ENCODE measurements at regions not wholly inside any gene's neighbourhood (a gene's known extent, or its start where the extent isn't known, plus 50 kb on each side); places are given as distances from the start of the nearest gene placed in this dataset.
"Not testable (repeated sequence)": the region's sequence is repeated elsewhere in the genome, so short reads cannot be mapped to it uniquely, and the experiment has no call there.

DNA sequence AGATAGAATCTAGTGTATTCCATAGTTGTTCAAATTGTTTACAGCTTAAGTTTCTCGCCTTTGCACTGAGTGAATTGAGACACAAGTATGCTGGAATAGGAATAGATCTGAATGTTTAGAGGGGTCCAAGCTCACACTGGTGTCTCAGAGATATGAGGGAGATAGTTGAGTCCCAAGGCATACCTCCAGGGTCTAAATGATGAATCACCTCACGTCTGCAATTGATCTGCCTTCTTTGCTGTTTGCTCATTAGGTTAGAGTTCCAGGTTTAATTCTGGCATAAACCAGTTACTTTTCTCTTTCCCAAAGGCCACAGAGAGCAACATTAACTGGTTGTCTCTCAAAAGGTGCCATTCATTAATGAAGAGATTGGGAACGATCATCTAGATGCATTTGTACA is 106.3 kb upstream of the MME start:
- no peak for DNase-seq (ENCODE audit: low read depth)

DNA sequence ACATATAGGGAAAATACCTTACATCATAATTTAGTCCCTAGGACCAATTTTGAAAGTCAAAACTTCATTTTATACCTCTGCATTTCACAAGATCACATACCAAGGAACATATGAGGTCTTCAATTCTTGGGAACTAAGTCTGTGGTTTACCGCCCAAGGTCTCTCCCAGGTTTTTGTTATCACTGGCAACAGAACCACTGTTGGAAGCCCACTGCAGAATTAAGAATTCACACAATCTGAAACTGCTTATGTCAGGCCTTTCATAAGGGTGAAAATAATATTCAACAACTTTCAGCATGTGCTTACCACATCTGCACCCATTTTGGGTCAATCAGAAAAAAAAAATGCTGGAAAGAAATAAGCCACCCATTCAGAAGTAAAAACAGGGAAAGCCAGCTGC is 107.2 kb upstream of the MME start:
- no peak for DNase-seq (ENCODE audit: low read depth)

DNA sequence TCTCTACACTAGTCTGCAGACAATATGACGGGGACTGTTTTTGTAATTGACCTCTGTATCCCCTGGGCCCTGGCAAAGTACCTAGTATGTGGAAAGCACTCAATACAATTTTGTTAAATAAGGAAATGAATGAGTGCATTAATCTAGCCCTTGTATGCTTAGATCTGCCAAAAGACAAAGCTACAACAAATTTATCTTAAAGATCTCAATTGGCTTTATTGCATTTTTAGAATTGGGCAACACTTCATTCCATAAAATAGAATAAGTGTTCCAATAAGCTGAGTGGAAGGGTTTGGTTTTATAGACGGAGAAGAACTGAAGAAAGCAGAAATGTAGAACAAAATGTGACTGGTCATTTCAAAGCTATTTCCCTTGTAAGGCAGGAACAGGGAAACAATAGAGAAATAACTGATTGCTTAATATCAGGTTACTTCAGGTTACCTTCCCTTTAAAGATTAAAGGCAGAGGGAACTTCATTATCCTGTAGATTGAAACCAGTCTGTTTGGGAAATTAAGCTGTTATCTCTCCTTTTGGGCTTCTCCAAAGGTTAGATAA is 108.3 kb upstream of the MME start:
- no peak for DNase-seq (ENCODE audit: low read depth)

DNA sequence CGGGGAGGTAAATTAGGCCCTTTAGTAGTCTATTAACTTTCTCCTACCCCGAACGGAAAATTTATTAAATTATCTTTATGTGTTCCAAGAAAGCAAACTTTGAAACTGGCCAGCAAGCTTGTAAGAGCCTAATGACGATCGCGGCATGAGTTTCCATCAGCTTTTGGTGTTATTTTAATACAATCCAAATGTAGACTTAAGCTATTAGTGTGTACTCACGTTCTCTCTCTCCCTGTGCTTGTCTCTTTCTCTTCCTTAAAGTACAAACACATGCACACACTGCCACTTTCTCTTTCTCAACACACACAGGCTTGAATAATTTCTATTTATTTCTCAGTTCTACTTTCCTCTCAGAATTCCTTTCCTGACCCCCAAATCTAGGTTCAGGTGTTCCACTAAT is 108.8 kb upstream of the MME start:
- no peak for DNase-seq (ENCODE audit: low read depth)

DNA sequence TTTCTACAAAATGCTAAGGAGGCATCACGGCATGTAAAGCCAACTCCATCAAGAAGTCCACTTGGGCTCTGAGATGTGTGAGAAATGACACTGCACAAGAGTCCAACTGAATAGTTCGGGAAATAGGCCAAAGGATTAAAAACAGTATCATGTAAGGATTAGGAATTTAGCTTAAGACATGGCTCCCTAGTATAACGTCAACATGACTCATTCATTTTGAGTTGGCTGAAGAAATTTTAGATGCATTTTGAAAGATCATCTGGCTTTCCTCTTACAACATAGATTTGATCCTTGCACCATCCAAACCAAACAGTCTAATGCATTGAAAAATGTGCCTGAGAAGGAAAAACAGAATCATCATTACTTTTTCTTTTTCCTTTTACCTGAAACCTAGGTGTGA is 109.3 kb upstream of the MME start:
- peak; percentile 70 for DNase-seq (ENCODE audit: low read depth)

DNA sequence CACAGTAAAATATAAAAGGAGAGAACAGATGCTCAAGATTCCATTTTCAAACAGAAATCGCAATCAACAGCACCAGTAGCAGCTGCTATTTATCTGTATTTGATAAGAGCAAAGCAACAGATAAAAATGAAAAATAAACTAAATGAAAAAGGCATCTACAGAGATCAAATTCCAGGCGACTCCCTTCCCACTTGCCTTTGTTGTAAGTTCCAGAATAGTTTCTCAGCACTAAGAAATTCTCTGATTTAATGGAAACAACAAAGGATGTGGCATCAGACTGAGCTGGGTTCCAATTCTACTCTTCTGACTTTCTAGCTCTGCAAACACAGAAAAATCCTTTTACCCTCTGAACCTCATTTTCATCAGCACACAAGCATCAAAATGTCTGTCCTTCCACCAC is 110.8 kb upstream of the MME start:
- no peak for DNase-seq (ENCODE audit: low read depth)

DNA sequence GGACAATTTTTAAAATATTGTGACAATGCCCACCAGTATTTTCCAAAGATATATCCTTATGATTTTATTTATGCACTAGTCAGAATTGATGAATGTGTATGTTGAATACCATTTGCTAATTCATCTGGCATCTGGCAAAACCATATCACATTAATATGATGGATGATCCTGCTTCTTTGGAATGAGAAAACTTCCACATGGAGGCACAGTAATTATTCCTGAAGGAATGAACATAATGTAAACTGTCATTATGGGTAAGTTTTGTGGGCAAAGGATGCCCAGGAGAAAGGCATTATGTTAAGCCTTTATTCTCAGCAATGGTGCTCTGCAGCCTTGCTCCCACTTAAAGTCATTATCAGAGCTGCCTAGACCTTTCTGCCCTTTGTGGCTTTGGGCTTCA is 113.0 kb upstream of the MME start:
- no peak for DNase-seq (ENCODE audit: low read depth)

DNA sequence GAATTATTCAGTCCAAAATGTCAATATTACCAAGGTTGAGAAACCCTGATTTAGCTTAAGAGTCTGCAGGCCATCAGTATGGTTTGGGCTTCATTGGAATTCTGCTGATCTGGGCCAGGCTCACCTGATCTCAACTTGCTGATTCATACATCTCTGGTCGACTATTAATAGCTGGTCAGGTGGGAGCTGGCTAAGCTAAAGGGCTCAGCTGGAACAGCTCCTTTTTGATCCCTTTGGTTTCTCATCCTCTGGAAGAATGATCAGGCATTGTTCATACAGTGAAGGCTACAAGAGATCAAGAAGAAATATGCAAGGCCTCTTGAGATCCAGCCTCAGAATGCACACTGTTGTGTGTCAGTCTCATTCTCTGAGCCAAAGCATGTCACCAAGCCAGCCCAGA is 123.3 kb upstream of the MME start:
- no peak for DNase-seq (ENCODE audit: low read depth)

DNA sequence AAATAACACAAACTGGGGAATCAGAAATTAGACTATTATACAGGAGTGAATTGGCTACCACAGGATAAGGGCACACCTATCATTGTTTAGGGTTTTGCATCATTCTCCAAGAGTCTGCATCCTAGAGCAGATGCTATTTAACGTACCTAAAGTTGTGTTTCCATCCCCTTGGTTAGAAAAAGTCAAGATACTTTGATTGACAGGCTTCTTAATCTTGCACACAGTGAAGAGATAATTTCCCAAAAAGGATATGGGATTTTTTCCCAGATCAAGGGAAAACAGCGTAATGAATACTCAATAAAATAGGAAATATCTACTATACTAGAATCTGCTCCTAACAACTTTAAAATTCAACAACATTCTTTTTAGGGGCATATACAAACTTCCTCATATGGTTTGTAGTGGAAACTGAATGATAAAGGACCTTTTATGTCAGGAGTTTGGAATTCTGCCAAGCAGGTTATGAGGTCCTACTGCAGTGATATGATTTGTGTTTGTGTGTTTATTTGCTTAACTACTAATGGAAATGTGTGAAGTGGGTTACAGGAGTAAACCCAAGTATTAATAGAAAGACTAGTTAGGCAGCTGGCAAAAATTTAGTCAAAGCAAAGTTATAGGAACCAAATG is 124.1 kb upstream of the MME start:
- no peak for DNase-seq (ENCODE audit: low read depth)

DNA sequence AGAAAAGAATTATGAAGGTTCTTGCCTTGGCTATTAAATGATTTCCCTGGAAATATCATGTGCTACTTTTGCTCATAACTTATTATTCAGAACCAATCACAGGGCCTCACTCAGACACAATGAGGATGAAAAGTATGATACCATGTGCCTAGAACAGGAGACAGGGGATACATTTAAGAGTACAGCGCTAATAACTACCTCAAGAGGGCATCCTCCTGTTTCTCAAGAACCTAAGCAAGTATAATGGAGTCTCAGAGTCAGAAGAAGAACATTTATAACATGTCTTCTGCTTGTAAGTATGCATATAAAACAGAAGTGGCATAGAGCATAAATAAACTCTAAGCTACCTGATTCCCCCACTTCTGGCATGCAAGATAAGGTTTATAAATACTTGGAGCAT is 125.4 kb upstream of the MME start:
- DNase-seq (ENCODE audit: low read depth) = no peak

DNA sequence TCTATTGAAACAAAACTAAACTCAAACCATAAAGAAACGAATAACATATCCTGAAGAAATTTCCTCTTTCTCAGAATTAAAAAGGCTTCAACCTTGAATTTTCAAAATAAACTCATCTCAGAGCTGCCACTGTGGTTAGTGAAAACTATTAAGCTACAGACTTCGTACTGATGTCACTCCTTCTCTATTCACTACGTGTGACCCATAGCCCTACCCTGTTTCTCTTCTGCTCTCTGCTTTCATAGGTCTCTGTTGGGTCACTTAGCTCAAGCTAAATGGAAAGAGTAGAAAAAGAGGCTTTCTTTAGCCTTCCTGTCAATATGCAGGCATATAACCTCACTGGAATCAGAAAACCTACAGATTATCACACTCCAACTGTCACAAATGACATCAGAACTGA is 126.6 kb upstream of the MME start:
- DNase-seq (ENCODE audit: low read depth) = no peak

DNA sequence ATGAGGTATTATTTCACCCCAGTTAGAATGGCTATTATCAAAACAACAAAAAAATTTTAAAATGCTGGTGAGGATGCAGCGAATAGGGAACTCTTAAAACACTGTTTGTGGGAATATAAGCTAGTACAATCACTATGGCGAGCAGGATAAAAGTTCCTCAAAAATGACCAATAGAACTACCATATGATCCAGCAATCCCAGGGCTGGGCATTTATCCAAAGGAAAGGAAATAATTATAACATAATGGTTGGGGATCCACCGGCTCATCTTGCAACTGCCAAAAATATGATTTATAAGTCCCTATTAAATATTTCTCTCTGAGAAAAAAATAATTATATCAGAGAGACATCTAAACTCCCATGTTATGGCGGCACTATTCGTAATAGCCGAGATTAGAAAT is 127.6 kb upstream of the MME start:
- DNase-seq (ENCODE audit: low read depth) = no peak

DNA sequence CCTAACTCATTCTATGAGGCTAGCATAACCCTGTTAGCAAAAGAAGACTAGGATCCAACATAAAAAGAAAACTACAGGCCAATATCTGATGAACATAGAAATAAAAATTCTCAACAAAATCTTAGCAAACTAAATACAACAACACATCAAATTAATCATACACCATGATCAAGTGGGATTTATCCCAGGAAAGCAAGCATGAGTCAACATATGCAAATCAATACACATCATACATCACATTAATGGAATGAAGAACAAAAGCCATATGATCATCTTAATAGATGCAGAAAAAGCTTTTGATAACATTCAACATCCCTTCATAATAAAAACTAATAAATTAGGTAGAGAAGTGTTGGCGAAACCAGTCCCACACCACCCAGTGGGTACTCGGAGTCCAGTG is 136.1 kb upstream of the MME start:
- DNase-seq (ENCODE audit: low read depth) = no peak

DNA sequence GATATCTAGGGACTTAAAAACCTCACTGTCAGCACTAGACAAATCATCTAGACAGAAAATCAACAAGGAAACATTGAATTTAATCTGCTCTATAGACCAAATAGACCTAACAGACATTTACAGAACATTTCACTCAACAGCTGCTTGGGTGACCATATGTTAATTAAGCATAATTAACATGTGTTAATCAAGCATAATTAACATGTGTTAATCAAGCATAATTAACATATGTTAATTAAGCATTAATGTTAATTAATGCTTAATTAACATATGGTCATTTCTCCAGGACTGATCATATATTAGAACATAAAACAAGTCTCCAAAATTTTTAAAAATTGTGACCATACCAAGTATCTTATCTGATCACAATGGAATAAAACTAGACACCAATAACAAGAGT is 137.3 kb upstream of the MME start:
- DNase-seq (ENCODE audit: low read depth) = no peak

DNA sequence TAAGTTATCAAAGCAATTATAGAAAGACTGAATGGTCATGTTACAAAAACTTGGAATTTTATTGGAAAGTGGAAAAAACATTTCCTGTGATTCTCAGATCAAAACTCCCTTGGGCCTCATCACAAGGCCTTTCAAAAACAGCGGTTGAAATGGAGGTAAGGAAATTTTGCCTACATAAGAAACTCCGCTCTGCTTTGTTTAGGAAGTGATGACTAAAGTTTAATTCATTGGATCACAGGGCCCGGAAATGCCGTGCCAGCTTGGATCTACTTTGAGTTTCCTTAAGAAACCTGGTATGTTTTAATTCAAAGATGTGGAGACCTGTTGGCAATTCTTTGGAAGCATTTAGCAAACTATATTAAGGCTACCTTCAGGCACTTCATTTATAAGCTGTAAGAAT is 143.9 kb upstream of the MME start:
- no peak for DNase-seq (ENCODE audit: low read depth)

DNA sequence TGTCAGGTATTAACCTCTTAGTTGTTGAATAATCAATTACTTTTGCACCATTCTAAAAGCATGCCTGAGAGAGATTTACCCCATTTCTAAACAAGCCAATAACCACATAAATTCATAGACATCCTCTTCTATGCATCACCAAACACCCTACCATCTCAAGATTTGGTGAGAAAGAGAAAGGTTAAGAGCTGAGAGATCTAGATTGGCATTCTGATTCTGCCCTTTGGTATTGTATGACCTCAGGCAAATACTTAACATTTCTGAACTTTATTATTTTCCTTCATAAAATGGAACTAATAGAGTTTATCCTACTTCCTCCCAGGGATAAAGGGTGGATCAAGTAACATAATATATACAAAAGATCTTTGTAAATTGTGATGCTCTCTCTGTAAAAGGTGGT is 146.5 kb upstream of the MME start:
- no peak for DNase-seq (ENCODE audit: low read depth)

DNA sequence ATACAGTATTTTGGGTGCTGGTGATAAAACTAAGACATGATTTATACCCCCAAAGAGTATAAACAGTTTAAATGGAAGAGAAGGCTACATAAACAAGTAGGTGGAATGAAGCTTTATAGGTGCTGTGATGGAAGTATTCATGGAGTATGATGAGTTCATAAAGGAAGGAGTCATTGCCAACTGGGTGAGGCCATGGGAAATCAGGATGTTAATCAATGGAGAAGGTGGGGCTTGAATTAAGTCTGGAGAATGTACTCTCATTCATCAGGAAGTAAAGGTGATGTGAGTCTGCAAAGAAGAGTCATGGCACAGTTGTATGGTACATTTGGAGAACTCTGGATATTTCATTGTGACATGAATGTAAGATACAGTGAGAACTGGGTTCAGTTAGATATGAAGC is 147.5 kb upstream of the MME start:
- DNase-seq (ENCODE audit: low read depth) = no peak

DNA sequence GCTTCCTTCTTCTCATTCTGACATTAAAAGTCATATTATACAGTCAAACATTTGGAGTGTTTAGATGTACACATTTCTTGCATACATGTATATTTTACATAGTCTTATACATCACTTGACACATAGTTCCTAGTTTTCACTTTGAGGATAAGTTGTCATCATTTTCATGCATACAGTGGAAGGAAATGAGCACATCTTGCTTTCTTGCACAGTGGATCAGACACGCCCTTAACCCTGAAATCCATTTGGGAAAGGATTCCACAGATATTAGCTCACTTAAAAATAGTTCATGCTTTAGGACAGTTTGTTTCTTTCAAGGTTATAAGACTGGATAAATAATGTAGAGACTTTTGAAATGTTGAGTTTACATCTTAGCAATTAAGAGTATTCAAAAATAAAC is 148.6 kb upstream of the MME start:
- DNase-seq (ENCODE audit: low read depth) = peak; percentile 17

DNA sequence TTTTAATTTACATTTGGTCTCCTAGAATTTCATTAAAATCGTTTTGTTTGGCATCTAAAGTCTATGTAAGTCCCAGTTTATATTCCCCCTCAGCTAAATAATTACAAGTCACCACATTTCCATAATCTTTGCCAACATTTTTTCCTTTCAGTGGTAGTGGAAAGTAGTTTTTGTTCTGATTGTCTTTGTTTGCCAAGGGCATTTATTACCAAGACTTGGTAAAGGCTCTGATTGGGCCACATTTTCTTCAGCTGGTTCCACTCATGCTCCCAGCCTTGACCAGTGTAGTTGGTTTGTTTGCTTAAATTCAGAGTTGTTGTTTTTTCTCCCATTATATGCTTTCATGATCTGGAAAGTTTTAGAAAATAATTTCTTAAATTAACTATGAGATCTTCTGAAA is 153.4 kb upstream of the MME start:
- no peak for DNase-seq (ENCODE audit: low read depth)

DNA sequence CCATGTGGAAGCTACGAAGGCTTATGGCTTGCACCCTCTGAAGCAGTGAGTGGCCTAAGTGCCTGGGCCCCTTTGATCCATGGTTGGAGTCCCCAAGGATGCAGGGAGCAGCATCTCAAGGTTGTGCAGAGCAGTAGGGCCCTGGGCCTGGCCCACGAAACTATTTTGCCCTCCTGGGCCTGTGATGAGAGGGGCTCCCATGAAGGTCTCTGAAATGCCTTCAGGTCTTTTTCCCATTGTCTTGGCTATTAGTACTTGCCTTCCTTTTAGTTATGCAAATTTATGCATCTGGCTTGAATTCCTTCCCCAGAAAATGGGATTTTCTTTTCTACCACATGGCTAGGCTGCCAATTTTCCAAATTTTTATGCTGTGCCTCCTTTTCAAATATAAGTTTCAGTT is 158.8 kb upstream of the MME start:
- no peak for DNase-seq (ENCODE audit: low read depth)

DNA sequence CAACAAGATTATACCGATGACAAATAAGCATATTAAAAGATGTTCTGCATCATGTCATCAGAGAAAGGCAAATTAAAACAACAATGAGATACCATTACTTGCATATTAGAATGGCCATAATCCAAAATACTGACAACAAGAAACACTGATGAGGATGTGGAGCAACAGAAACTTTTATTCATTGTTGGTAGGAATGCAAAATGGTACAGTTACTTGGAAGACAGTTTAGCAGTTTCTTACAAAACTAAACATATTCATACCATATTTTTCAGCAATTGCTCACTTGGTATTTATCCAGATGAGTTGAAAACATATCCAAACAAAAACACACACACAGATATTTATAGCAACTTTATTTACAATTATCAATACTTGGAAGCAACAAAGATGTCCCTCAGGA is 160.9 kb upstream of the MME start:
- DNase-seq (ENCODE audit: low read depth) = no peak

DNA sequence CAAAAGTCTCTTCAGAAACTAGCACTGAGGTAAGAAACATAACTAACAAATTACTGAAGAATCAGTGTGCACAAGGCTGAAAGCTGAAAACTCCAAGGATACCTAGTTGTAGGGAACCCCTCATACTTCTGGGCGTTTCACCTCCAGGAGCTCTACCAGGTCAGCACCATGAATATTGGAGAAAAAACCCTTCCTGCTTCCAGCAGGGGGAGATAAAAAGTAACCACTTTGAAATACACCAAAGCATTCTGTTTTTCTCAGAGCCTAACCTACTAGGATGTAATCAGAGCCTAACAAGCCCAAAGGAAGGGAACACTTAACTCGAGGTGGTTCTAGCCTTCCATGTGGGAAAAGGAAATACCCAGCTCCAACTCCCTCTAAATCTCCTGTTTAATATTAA is 175.8 kb upstream of the MME start:
- no peak for DNase-seq (ENCODE audit: low read depth)

DNA sequence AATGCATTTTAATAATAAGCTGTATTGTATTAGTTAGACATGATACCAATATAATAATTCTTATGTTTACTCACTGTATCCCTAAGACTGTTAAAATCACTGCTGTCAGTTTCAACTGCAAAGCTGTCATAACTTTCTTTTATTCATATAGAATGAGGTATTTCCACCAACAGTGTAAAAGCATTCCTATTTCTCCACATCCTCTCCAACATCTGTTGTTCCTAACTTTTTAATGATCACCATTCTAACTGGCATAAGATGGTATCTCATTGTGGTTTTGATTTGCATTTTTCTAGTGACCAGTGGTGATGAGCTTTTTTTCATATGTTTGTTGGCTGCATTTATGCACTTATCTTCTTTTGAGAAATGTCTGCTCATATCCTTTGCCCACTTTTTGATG is 177.6 kb upstream of the MME start:
- DNase-seq (ENCODE audit: low read depth) = not testable (repeated sequence)

DNA sequence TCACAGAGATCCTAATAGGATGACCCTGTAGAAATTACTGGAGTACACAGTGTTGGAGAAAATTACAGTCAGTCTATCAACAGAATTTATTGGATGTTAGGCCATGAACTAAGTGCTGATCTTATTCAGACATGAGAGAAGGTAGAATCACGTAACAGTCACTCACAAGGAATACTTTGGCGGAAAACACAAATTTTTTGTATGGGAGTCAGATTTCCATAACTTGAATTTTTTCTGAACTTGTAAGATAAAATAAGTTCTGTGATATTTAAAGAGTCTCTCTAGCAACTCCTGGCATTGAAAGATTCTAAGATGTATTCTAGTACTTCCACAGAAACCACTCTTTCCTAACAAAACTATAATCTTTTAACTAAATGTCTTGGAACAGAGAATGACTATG is 178.8 kb upstream of the MME start:
- DNase-seq (ENCODE audit: low read depth) = no peak

DNA sequence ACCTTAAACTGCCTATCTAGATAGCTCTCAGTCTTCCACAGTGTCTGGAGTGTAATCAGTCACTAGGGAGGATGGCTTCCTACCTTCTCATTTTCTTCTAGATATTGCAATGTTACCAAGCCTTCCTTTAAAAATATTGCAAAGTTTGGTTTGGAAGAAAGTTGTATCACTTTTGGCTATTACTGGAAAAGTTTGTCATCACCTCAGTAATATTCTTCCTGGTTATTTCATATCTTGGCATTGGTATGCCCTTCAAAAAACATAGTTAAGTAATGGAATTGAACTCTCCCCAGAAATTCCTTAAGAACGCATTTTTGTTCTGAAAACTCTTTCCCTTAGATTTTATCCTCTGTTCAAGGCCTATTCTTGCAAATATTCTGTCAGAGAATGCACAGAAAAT is 179.3 kb upstream of the MME start:
- DNase-seq (ENCODE audit: low read depth) = no peak

Data from HS-27A (cell line).